ENCODE measurements at regions not wholly inside any gene's neighbourhood (a gene's known extent, or its start where the extent isn't known, plus 50 kb on each side); places are given as distances from the start of the nearest gene placed in this dataset.

DNA sequence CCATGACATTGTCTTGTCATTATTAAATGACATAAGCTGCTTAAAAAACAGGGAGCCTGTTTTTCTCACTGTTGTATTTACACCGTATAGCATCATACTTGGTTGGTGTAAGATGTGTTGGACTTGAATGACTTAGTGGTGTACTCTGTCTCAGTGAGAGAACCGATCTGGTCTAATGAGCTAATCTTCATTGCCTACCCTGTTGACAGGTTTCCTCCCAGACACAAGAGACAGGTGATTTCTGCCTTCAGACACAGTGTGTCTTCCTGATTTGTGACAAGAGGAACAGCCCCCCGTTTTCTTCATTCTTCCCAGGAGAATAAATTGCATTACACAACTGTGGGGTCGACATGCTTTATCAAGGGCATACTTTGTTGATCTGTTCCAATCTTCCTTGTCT is 137.2 kb upstream of the ID4 start:
- Histone ChIP-seq H3K36me3 (replicated peaks; ENCODE audit: insufficient read depth, low read length) (no peaks in the 10 kb centered on the region), H3K9me2 (replicated peaks; ENCODE audit: insufficient read depth, low read length) (no peaks in the 10 kb centered on the region), H2AFZ (ENCODE audit: low read length) (no peak overlapping the region), H3K79me2 (ENCODE audit: low read length) (no peaks in the 10 kb centered on the region), H4K20me1 (ENCODE audit: insufficient read depth, low read length) (no peaks in the 10 kb centered on the region), H3K4me1 (ENCODE audit: low read length) (no peaks in the 10 kb centered on the region), H3K9me3 (replicated peaks; ENCODE audit: insufficient read depth, low read length) (no peaks in the 10 kb centered on the region), H3F3A (ENCODE audit: insufficient read depth, low read length) (no peaks in the 10 kb centered on the region), H3K27ac (ENCODE audit: low read length) (no peak overlapping the region), H3K9ac (ENCODE audit: low read length) (no peak overlapping the region), H3K4me3 (ENCODE audit: low read length) (no peak overlapping the region), H3K27me3 (replicated peaks; ENCODE audit: insufficient read depth, low read length) (no peaks in the 10 kb centered on the region), H3K4me2 (ENCODE audit: low read depth, low read length) (no peak overlapping the region)
- no peak for DNase-seq
- no peak for TF ChIP-seq EZH2phosphoT487 (IDR thresholded peaks at IDR 0.05; ENCODE audit: low read length)
- no peak for TF ChIP-seq EZH2 (optimal IDR thresholded peaks at IDR 0.05; ENCODE audit: low read depth, low read length)
- TF ChIP-seq, protein P1, sequence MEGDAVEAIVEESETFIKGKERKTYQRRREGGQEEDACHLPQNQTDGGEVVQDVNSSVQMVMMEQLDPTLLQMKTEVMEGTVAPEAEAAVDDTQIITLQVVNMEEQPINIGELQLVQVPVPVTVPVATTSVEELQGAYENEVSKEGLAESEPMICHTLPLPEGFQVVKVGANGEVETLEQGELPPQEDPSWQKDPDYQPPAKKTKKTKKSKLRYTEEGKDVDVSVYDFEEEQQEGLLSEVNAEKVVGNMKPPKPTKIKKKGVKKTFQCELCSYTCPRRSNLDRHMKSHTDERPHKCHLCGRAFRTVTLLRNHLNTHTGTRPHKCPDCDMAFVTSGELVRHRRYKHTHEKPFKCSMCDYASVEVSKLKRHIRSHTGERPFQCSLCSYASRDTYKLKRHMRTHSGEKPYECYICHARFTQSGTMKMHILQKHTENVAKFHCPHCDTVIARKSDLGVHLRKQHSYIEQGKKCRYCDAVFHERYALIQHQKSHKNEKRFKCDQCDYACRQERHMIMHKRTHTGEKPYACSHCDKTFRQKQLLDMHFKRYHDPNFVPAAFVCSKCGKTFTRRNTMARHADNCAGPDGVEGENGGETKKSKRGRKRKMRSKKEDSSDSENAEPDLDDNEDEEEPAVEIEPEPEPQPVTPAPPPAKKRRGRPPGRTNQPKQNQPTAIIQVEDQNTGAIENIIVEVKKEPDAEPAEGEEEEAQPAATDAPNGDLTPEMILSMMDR (IDR thresholded peaks at IDR 0.05; ENCODE audit: low read length) = no peak

GRCh38 chr6:19705606-19706005 is 131.6 kb upstream of the ID4 start:
- no peak for TF ChIP-seq EZH2phosphoT487 (IDR thresholded peaks at IDR 0.05; ENCODE audit: low read length)
- TF ChIP-seq, protein P1 (IDR thresholded peaks at IDR 0.05; ENCODE audit: low read length) = no peak
- no peak for TF ChIP-seq EZH2 (optimal IDR thresholded peaks at IDR 0.05; ENCODE audit: low read depth, low read length)
- Histone ChIP-seq H3K27me3 (replicated peaks; ENCODE audit: insufficient read depth, low read length) (no peaks in the 10 kb centered on the region), H4K20me1 (ENCODE audit: insufficient read depth, low read length) (no peaks in the 10 kb centered on the region), H3K4me1 (ENCODE audit: low read length) (no peaks in the 10 kb centered on the region), H3K9ac (ENCODE audit: low read length) (no peak overlapping the region), H3K36me3 (replicated peaks; ENCODE audit: insufficient read depth, low read length) (no peaks in the 10 kb centered on the region), H3K79me2 (ENCODE audit: low read length) (no peaks in the 10 kb centered on the region), H3K9me3 (replicated peaks; ENCODE audit: insufficient read depth, low read length) (no peaks in the 10 kb centered on the region), H3K27ac (ENCODE audit: low read length) (no peak overlapping the region), H3K4me3 (ENCODE audit: low read length) (no peak overlapping the region), H3F3A (ENCODE audit: insufficient read depth, low read length) (no peaks in the 10 kb centered on the region), H2AFZ (ENCODE audit: low read length) (no peak overlapping the region), H3K9me2 (replicated peaks; ENCODE audit: insufficient read depth, low read length) (no peaks in the 10 kb centered on the region), H3K4me2 (ENCODE audit: low read depth, low read length) (no peak overlapping the region)
- no peak for DNase-seq

- no peak for TF ChIP-seq EZH2phosphoT487 (IDR thresholded peaks at IDR 0.05; ENCODE audit: low read length)
- Histone ChIP-seq H3K27me3 (replicated peaks; ENCODE audit: insufficient read depth, low read length) (no peaks in the 10 kb centered on the region), H4K20me1 (ENCODE audit: insufficient read depth, low read length) (no peaks in the 10 kb centered on the region), H3K9ac (ENCODE audit: low read length) (no peak overlapping the region), H3K4me3 (ENCODE audit: low read length) (no peak overlapping the region), H3K9me3 (replicated peaks; ENCODE audit: insufficient read depth, low read length) (no peaks in the 10 kb centered on the region), H3K4me2 (ENCODE audit: low read depth, low read length) (no peak overlapping the region), H3K9me2 (replicated peaks; ENCODE audit: insufficient read depth, low read length) (no peaks in the 10 kb centered on the region), H3F3A (ENCODE audit: insufficient read depth, low read length) (no peaks in the 10 kb centered on the region), H3K4me1 (ENCODE audit: low read length) (no peaks in the 10 kb centered on the region), H3K27ac (ENCODE audit: low read length) (no peak overlapping the region), H3K36me3 (replicated peaks; ENCODE audit: insufficient read depth, low read length) (no peaks in the 10 kb centered on the region), H2AFZ (ENCODE audit: low read length) (no peak overlapping the region), H3K79me2 (ENCODE audit: low read length) (no peaks in the 10 kb centered on the region)
- DNase-seq = no peak
These were observed 125.0 kb upstream of the ID4 start for GRCh38 chr6:19712012-19712688.

DNA sequence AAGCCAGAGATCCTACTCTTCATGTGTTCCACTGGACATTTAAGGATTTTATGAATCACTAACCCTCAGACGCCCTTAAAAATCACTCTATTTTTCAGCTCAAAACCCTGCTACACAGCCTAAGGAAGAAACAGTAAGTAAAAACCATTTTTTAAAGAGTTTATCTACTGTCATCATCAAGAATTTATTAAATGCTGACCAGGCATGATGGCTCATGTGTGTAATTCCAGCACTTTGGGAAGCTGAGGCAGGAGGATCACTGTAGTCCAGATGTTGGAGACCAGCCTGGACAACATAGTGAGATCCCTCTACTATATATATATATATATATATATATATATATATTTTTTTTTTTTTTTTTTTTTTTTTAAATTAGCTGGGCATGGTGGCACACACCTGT is 124.2 kb upstream of the ID4 start:
- H3K4me2 ChIP-seq (ENCODE audit: low read depth, low read length) = no peak overlapping the region
- no peaks in the 10 kb centered on the region for H3K79me2 ChIP-seq (ENCODE audit: low read length)
- H3K27ac ChIP-seq (ENCODE audit: low read length) = no peak overlapping the region
- H3K9me2 ChIP-seq (replicated peaks; ENCODE audit: insufficient read depth, low read length) = no peaks in the 10 kb centered on the region
- no peaks in the 10 kb centered on the region for H3K4me1 ChIP-seq (ENCODE audit: low read length)
- H3K36me3 ChIP-seq (replicated peaks; ENCODE audit: insufficient read depth, low read length) = no peaks in the 10 kb centered on the region
- no peak for DNase-seq
- H3K4me3 ChIP-seq (ENCODE audit: low read length) = no peak overlapping the region
- H2AFZ ChIP-seq (ENCODE audit: low read length) = no peak overlapping the region
- no peaks in the 10 kb centered on the region for H4K20me1 ChIP-seq (ENCODE audit: insufficient read depth, low read length)
- no peaks in the 10 kb centered on the region for H3F3A ChIP-seq (ENCODE audit: insufficient read depth, low read length)
- H3K9ac ChIP-seq (ENCODE audit: low read length) = no peak overlapping the region
- no peaks in the 10 kb centered on the region for H3K27me3 ChIP-seq (replicated peaks; ENCODE audit: insufficient read depth, low read length)
- no peaks in the 10 kb centered on the region for H3K9me3 ChIP-seq (replicated peaks; ENCODE audit: insufficient read depth, low read length)
- TF ChIP-seq EZH2phosphoT487 (IDR thresholded peaks at IDR 0.05; ENCODE audit: low read length) = no peak
- TF ChIP-seq, protein P1 (IDR thresholded peaks at IDR 0.05; ENCODE audit: low read length) = no peak
- TF ChIP-seq EZH2 (optimal IDR thresholded peaks at IDR 0.05; ENCODE audit: low read depth, low read length) = no peak

Data from MM.1S (cell line).